ENCODE measurements at regions not wholly inside any gene's neighbourhood (a gene's known extent, or its start where the extent isn't known, plus 50 kb on each side); places are given as distances from the start of the nearest gene placed in this dataset.

- TF ChIP-seq EP300 (IDR thresholded peaks at IDR 0.05) (no peak), CTCF (IDR thresholded peaks at IDR 0.05) (no peak)
Observed at GRCh38 chr7:91492773-91493172, 228.5 kb downstream of the FZD1 start.

Data from suprapubic skin (tissue), 3 donors.